SK-N-SH (cell line): ENCODE measurements at regions not wholly inside any gene's neighbourhood (a gene's known extent, or its start where the extent isn't known, plus 50 kb on each side); places are given as distances from the start of the nearest gene placed in this dataset.

Source experiments
- CTCF ChIA-PET: fragments of 300-600, 350-600 bp; formaldehyde crosslinking; extraction: SDS; loops from one replicate; lab custom pipeline; 2021; lab: Yijun Ruan, JAX
- POLR2A ChIA-PET: fragments of 350-600 bp; sonication (Branson Sonifier 250); formaldehyde crosslinking; extraction: SDS; loops from one replicate; lab custom pipeline; 2020; ENCODE audit warnings: antibody characterized with exemption, inconsistent platforms; lab: Yijun Ruan, JAX
- DNase-seq: peaks from one replicate; pipeline ENCODE4 v3.0.0; 2012
- H2AFZ ChIP-seq: fragments of 200-600 bp; sonication (generic); 2 replicates; pipeline ENCODE4 v1.8.1; 2016; ENCODE audit warnings: antibody characterized with exemption, mild to moderate bottlenecking, low read depth
- H3F3A ChIP-seq: fragments of 200-600 bp; sonication (generic); replicated peaks from 2 replicates; pipeline ENCODE3; 2016; ENCODE audit warnings: antibody characterized with exemption, mild to moderate bottlenecking; ENCODE audit not compliant: insufficient read depth
- H3K27ac ChIP-seq, 2 experiments: fragments of 200-500 bp in 1 of 2; fragments of 200-600 bp in 1 of 2; sonication (Bioruptor generic) in 1 of 2; sonication (generic), shearing (Covaris generic) in 1 of 2; 2 replicates each; pipeline versions ENCODE4 v1.5.1 to v1.6.1; 2014 to 2016; ENCODE audit warnings: low read depth in 2 of 2, inconsistent platforms in 1 of 2, low read length in 1 of 2, mild to moderate bottlenecking in 1 of 2, mixed read lengths in 1 of 2
- H3K27me3 ChIP-seq: fragments of 200-600 bp; sonication (generic), shearing (Covaris generic); 2 replicates; pipeline ENCODE4 v1.6.1; 2016; ENCODE audit warnings: mixed run types; ENCODE audit not compliant: insufficient read depth
- H3K36me3 ChIP-seq, 2 experiments: fragments of 200-500 bp in 1 of 2; fragments of 200-600 bp in 1 of 2; sonication (Bioruptor generic) in 1 of 2; sonication (generic) in 1 of 2; replicated peaks in 1 of 2; 2 replicates each; pipeline versions ENCODE3 to v1.5.1; 2014 to 2016; ENCODE audit warnings: low read length in 1 of 2, mild to moderate bottlenecking in 1 of 2; ENCODE audit not compliant: insufficient read depth in 2 of 2, control insufficient read depth in 1 of 2
- H3K4me1 ChIP-seq, 2 experiments: fragments of 200-500 bp in 1 of 2; fragments of 200-600 bp in 1 of 2; sonication (Bioruptor generic) in 1 of 2; sonication (generic), shearing (Covaris generic) in 1 of 2; 2 replicates each; pipeline versions ENCODE4 v1.5.1 to v1.6.1; 2014 to 2016; ENCODE audit warnings: low read depth in 1 of 2, low read length in 1 of 2, mixed run types in 1 of 2; ENCODE audit not compliant: insufficient read depth in 2 of 2, control insufficient read depth in 1 of 2
- H3K4me2 ChIP-seq: fragments of 200-600 bp; sonication (generic), shearing (Covaris generic); 2 replicates; pipeline ENCODE4 v1.6.1; 2017; ENCODE audit warnings: mixed run types
- H3K4me3 ChIP-seq, 2 experiments: fragments of 200-500 bp in 1 of 2; fragments of 200-600 bp in 1 of 2; sonication (Bioruptor generic) in 1 of 2; sonication (generic), shearing (Covaris generic) in 1 of 2; 2 replicates each; pipeline versions ENCODE4 v1.5.1 to v1.8.1; 2014 to 2016; ENCODE audit warnings: low read depth in 2 of 2, inconsistent platforms in 1 of 2, low read length in 1 of 2, mild to moderate bottlenecking in 1 of 2, mixed read lengths in 1 of 2, moderate library complexity in 1 of 2
- H3K79me2 ChIP-seq: fragments of 200-600 bp; sonication (generic); 2 replicates; pipeline ENCODE4 v1.8.1; 2017; ENCODE audit warnings: mild to moderate bottlenecking; ENCODE audit not compliant: insufficient read depth
- H3K9ac ChIP-seq: fragments of 200-600 bp; sonication (generic); 2 replicates; pipeline ENCODE4 v1.6.1; 2017; ENCODE audit warnings: mixed run types
- H3K9me2 ChIP-seq: fragments of 200-600 bp; sonication (generic); 2 replicates; pipeline ENCODE4 v1.6.1; 2017; ENCODE audit warnings: mixed run types
- H3K9me3 ChIP-seq: fragments of 200-600 bp; sonication (generic); 2 replicates; pipeline ENCODE4 v1.6.1; 2017; ENCODE audit warnings: mixed run types, mild to moderate bottlenecking, moderate library complexity
- H4K20me1 ChIP-seq: fragments of 200-600 bp; sonication (generic); 2 replicates; pipeline ENCODE4 v1.6.1; 2017; ENCODE audit warnings: mild to moderate bottlenecking, mixed run types; ENCODE audit not compliant: insufficient read depth
- CTCF ChIP-seq: fragments of 200-600 bp; sonication (generic); IDR thresholded peaks from 2 replicates; pipeline ENCODE4 v1.6.1; 2017; ENCODE audit warnings: antibody characterized with exemption, mild to moderate bottlenecking, moderate library complexity
- EZH2phosphoT487 ChIP-seq: fragments of 200-600 bp; sonication (generic); IDR thresholded peaks from 2 replicates; pipeline ENCODE4 v1.6.1; 2017; ENCODE audit warnings: low read depth, mixed run types, mild to moderate bottlenecking, antibody characterized with exemption, moderate library complexity, borderline replicate concordance
- FOXM1 ChIP-seq: IDR thresholded peaks from 2 replicates; pipeline ENCODE4 v1.4.0; 2012; ENCODE audit warnings: low read depth, mild to moderate bottlenecking
- GATA2 ChIP-seq: sonication (generic); formaldehyde crosslinking; IDR thresholded peaks from 2 replicates; pipeline ENCODE4 v1.5.0; 2020; ENCODE audit warnings: mild to moderate bottlenecking, missing genetic modification reagents
- MEF2A ChIP-seq: IDR thresholded peaks from 2 replicates; pipeline ENCODE4 v1.4.0; 2012; ENCODE audit warnings: low read depth, borderline replicate concordance
- MXI1 ChIP-seq: IDR thresholded peaks from 2 replicates; pipeline ENCODE4 v1.6.1; 2012; ENCODE audit warnings: mild to moderate bottlenecking, low read depth, low read length, improper control_type of control experiment
- NRF1 ChIP-seq: IDR thresholded peaks from 2 replicates; pipeline ENCODE4 v1.6.1; 2012; ENCODE audit warnings: low read depth, mild to moderate bottlenecking, low read length
- PBX3 ChIP-seq: IDR thresholded peaks from 2 replicates; pipeline ENCODE4; 2012
- POLR2AphosphoS5 ChIP-seq: IDR thresholded peaks from 2 replicates; pipeline ENCODE4 v1.6.1; 2012; ENCODE audit warnings: low read depth, low read length
- RAD21 ChIP-seq: IDR thresholded peaks from 2 replicates; pipeline ENCODE4 v1.6.1; 2012; ENCODE audit warnings: mild to moderate bottlenecking, low read length
- RCOR1 ChIP-seq: fragments of 150-350 bp; IDR thresholded peaks from 2 replicates; pipeline ENCODE4 v1.6.1; 2017; ENCODE audit warnings: antibody characterized with exemption, low read length
- RFX5 ChIP-seq: IDR thresholded peaks from 2 replicates; pipeline ENCODE4 v1.6.1; 2012; ENCODE audit warnings: mild to moderate bottlenecking, improper control_type of control experiment, low read length
- RXRA ChIP-seq: IDR thresholded peaks from 2 replicates; pipeline ENCODE4 v1.4.0; 2012; ENCODE audit warnings: low read depth, mild to moderate bottlenecking, borderline replicate concordance
- TAF1 ChIP-seq: IDR thresholded peaks from 2 replicates; pipeline ENCODE4 v1.6.1; 2012; ENCODE audit warnings: low read depth, mild to moderate bottlenecking, low read length, moderate library complexity, borderline replicate concordance
- TCF12 ChIP-seq: IDR thresholded peaks from 2 replicates; pipeline ENCODE4 v1.4.0; 2012
- YY1 ChIP-seq: IDR thresholded peaks from 2 replicates; pipeline ENCODE4 v1.4.0; 2012; ENCODE audit warnings: low read depth, mild to moderate bottlenecking
- ZBTB33 ChIP-seq: IDR thresholded peaks from 2 replicates; pipeline ENCODE4 v1.4.0; 2012; ENCODE audit warnings: low read depth, borderline replicate concordance
- WGBS: methylation state at CpG from one replicate; pipeline ENCODE4 v1.1.6; 2017; ENCODE audit warnings: low lambda C conversion rate; 5-methylcytosine and 5-hydroxymethylcytosine counted together
- TF ChIP-seq, protein P1 (sequence below): fragments of 150-350 bp; IDR thresholded peaks from 2 replicates; pipeline ENCODE4 v1.6.1; 2016; ENCODE audit warnings: mild to moderate bottlenecking, low read depth, low read length
- TF ChIP-seq, protein P2 (sequence below): IDR thresholded peaks from 2 replicates; pipeline ENCODE4 v1.4.0; 2012; ENCODE audit warnings: low read depth, borderline replicate concordance

DNA sequence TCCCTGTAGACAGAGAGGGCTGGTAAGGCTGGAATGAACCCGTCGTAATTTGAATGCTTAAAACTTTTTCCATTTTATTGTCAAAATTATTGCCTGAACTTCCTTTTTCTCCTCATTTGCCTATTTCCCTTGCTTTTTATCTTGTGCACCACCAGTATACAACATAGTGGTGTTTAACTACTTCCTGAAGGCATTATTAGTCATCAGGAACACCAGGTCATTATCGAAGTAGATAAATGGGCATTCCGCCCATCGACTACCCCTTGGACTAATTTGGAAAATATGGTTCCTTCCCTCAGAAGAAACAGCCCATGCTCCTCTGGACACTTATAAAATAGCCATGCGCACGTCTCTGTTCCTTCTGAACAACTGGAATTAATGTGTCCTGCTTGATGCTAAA is 232.1 kb downstream of the TM9SF2 start:
- Histone ChIP-seq H3K9me2 (no peaks in the 10 kb centered on the region), H2AFZ (no peak overlapping the region), H3K4me2 (no peak overlapping the region), H3K27me3 (no peaks in the 10 kb centered on the region), H3K4me1 (peaks cover 0 to 4% of the 10 kb centered on the region in 2 experiments; a peak in 2 of 4 replicates), H3K4me3 (no peak overlapping the region), H3K9me3 (no peaks in the 10 kb centered on the region), H3K27ac (no peak overlapping the region), H3K36me3 (no peaks in the 10 kb centered on the region), H3K79me2 (no peaks in the 10 kb centered on the region), H3K9ac (no peak overlapping the region), H3F3A (no peaks in the 10 kb centered on the region), H4K20me1 (no peaks in the 10 kb centered on the region)
- TF ChIP-seq RFX5 (no peak), MEF2A (no peak), ZBTB33 (no peak), NRF1 (no peak), TCF12 (no peak), CTCF (no peak), PBX3 (no peak), FOXM1 (no peak), MXI1 (no peak), POLR2AphosphoS5 (no peak), TAF1 (no peak), EZH2phosphoT487 (no peak), GATA2 (CRISPR knock-in tag) (no peak), RXRA (no peak), YY1 (no peak), RAD21 (no peak), RCOR1 (no peak)
- TF ChIP-seq, protein P1, sequence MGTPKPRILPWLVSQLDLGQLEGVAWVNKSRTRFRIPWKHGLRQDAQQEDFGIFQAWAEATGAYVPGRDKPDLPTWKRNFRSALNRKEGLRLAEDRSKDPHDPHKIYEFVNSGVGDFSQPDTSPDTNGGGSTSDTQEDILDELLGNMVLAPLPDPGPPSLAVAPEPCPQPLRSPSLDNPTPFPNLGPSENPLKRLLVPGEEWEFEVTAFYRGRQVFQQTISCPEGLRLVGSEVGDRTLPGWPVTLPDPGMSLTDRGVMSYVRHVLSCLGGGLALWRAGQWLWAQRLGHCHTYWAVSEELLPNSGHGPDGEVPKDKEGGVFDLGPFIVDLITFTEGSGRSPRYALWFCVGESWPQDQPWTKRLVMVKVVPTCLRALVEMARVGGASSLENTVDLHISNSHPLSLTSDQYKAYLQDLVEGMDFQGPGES = no peak
- TF ChIP-seq, protein P2, sequence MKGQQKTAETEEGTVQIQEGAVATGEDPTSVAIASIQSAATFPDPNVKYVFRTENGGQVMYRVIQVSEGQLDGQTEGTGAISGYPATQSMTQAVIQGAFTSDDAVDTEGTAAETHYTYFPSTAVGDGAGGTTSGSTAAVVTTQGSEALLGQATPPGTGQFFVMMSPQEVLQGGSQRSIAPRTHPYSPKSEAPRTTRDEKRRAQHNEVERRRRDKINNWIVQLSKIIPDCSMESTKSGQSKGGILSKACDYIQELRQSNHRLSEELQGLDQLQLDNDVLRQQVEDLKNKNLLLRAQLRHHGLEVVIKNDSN = no peak
- 81% methylated on average over 7 of the region's 7 CpGs for WGBS
- ChIA-PET POLR2A (no interaction called here), CTCF (no interaction called here)
- DNase-seq = no peak
